GM21528 (cell line): ENCODE measurements at regions not wholly inside any gene's neighbourhood (a gene's known extent, or its start where the extent isn't known, plus 50 kb on each side); places are given as distances from the start of the nearest gene placed in this dataset.
"Not testable (repeated sequence)": the region's sequence is repeated elsewhere in the genome, so short reads cannot be mapped to it uniquely, and the experiment has no call there.

Source experiments
- ATAC-seq: cut with Tn5 transposase; IDR thresholded peaks from one replicate; pipeline ENCODE4 v1.9.1; 2021; ENCODE audit warnings: mild to moderate bottlenecking, moderate library complexity; ENCODE audit not compliant: unreplicated experiment, low FRiP score

GRCh38 chr13:61215601-61216000, 200.0 kb downstream of the PCDH20 start:
- ATAC-seq = no peak

DNA sequence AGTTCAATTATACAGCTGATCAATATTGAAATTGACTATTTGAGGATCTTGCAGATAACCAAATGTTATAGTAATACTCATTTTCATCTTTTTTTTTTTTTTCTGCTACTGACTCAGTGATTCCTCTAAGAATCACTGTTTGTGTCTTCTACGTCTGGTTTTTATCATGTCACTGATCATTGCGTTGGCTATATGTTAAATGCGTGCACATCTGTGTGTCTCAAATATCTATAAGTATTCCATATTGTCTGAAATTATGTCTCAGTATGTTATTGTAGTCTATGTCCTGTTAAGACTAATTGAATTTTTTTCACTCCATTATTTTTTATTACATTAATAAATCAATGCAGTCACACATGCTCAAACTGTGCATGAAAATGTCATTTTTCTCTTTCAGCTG, 200.5 kb downstream of the PCDH20 start:
- ATAC-seq = no peak

- no peak for ATAC-seq
Observed at GRCh38 chr13:61214551-61214950, 201.1 kb downstream of the PCDH20 start.

GRCh38 chr13:61205898-61206297, 209.8 kb downstream of the PCDH20 start:
- not testable (repeated sequence) for ATAC-seq

- no peak for ATAC-seq
Observed at GRCh38 chr13:61204025-61204424, 211.6 kb downstream of the PCDH20 start.

- no peak for ATAC-seq
Observed at GRCh38 chr13:61202042-61202441, 213.6 kb downstream of the PCDH20 start.

DNA sequence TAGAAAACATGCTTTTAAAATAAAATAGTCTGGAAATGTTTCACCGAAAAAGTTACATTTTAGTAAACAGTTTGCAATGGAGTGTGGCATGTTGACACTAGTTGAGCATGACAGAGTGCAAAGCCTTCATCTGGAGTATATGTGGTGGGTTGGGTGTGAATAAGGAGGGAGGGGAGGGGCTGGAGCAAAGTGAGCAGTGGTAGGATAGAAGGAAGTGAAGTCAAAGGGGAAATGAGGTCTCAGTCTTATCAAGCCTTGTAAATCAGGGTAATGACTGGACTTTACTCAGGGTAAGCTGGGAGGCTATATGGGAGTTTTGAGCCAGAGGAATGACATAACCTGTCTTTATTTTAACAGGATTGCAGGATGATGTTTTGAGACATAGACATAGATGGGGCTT, 222.8 kb downstream of the PCDH20 start:
- ATAC-seq = no peak

DNA sequence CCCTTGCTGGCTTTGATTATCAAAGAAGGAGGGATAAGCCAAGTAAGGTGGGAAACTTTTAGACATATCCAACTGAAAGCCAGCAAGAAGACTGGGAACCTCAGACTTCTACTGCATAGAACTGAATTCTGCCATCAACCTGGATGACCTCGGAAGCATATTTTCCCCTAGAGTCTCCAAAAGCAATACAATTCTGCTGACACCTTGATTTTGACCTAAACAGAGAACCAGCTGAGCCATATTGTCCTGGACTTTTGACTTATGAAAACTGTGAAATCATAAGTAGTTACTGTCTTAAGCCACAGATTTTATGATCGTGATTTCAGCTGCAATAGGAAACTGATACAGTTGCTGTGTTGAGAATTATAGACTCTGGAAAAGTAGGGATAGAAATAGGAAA, 227.6 kb downstream of the PCDH20 start:
- ATAC-seq = no peak

DNA sequence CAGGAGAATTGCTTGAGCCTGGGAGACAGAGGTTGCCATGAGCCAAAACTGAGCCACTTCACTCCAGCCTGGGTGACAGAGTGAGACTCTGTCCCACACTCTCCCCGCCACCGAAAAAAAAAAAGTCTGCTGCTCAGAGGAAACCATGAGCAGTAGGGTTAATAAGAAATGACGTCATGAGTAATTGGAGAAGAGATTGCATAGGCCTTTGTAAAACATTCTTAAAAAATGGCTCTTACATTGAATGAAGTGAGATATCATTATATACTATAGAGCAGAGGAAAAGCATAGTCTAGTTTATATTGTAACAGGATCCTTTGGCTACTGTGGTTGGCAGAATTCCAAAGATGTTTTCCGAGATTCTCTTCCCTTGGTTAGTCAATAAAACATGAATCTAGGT, 228.2 kb downstream of the PCDH20 start:
- no peak for ATAC-seq

DNA sequence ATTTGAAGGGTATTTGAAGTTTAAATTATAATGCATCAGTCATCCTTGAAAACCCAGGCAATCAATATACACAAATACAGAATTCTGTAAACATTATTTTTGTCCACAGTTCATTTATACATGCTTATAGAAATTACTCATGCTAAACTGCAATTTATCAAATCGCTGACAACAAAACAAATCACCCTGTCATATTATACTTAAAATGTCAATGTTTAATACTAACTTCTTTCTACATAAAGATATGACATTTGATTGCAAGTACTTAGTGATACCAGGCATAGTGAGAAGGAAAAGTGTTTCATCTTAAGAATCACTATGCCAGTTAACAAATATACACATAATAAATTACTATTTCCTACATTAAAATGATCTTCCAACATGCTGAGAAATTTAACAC, 232.0 kb downstream of the PCDH20 start:
- no peak for ATAC-seq

GRCh38 chr13:61180234-61180633, 235.4 kb downstream of the PCDH20 start:
- no peak for ATAC-seq

DNA sequence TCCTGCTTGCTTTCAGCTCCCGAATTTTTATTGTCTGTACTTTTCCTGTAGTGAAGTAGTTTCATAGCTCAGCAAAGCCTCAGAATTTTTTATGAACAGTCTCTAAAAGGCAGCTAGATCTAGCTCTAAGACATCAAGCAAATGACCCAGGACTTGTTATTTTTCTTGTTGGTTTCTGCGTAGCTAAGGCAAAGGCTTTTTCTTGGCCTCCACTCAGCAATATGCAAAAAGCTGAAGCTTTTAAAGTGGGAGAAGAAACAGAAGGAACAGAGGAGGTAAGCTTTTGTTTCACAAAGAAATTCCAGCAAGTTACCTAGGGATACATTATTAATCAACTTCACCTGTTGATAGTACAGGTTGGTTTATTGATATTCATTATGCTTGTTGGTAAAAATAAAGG, 235.9 kb downstream of the PCDH20 start:
- no peak for ATAC-seq

- no peak for ATAC-seq
Observed at GRCh38 chr13:61170856-61171255, 244.8 kb downstream of the PCDH20 start.

GRCh38 chr13:61162636-61163035, 253.0 kb downstream of the PCDH20 start:
- no peak for ATAC-seq

DNA sequence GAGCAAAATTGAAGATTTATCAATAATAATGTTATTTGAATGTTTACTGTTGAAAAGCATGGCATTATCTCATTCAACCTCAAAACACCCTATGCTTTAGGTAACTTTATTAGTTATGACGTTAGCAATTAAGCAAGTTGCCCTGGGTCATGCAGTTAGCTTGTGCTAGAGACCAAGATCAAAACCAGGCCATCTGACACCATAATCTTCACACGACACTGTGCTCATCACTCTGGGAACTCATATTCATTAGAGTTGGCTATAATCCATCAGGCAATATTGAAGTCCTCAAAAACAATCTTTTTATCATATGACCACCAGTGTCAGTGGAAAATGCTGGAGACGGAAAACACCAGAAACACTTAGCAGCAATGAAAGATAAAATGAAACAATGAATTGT, 253.5 kb downstream of the PCDH20 start:
- ATAC-seq = no peak

GRCh38 chr13:61156753-61157152, 258.9 kb downstream of the PCDH20 start:
- no peak for ATAC-seq

DNA sequence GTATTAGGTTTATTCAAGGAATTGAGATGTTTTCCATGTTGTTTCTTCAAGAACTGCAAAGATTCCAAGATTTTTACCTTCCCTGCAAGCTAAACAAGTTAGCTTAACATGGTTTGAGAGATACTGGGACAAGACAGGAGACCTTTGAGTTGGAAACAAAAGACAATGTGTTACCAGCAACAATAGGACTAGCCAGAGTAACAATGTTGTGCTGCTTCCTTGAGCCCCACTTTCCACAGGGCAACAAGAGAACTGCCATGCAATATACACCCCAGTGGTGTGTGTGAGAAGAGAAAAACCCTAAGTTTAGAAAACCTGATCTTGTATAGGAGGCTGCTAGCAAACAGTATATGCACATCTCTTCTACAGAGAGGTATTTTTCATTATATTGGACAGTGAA, 264.6 kb downstream of the PCDH20 start:
- no peak for ATAC-seq

- no peak for ATAC-seq
Observed at GRCh38 chr13:61149331-61149730, 266.3 kb downstream of the PCDH20 start.

GRCh38 chr13:61148691-61149315, 266.8 kb downstream of the PCDH20 start:
- no peak for ATAC-seq

- no peak for ATAC-seq
Observed at GRCh38 chr13:61148211-61148610, 267.4 kb downstream of the PCDH20 start.

- no peak for ATAC-seq
Observed at GRCh38 chr13:61146571-61146970, 269.1 kb downstream of the PCDH20 start.

DNA sequence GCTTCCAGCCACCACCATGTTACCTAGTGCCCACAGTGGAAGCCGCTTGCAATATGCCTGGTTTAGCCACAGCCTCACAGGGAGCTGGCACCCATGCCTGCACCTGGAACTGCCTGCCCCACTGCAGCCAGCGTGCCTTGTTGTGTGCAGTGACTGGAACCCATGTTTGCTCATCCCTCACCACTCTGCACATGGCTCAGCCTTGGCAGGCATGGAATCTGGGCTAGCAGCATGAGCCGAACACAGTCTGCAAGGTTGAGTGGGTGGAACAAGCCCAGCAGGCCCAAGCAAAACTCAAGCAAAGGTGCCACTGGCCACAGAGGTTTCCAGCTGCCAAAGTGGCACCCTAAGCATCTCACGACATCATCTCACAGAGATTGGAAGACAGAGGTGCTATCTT, 269.5 kb downstream of the PCDH20 start:
- ATAC-seq = no peak
